NCI-H146 treated with DMSO at 0.1 percent for 48 hours (cell line): ENCODE measurements at regions not wholly inside any gene's neighbourhood (a gene's known extent, or its start where the extent isn't known, plus 50 kb on each side); places are given as distances from the start of the nearest gene placed in this dataset.
"Not testable (repeated sequence)": the region's sequence is repeated elsewhere in the genome, so short reads cannot be mapped to it uniquely, and the experiment has no call there.

Source experiments
- DNase-seq: peaks from one replicate; lab custom pipeline; 2025; ENCODE audit not compliant: unreplicated experiment; lab: John Stamatoyannopoulos, UW

GRCh38 chrX:11022588-11022987 is 88.5 kb upstream of the HCCS start:
- not testable (repeated sequence) for DNase-seq

GRCh38 chrX:11039926-11040325 is 71.2 kb upstream of the HCCS start:
- no peak for DNase-seq

- no peak for DNase-seq
Observed at GRCh38 chrX:11040405-11040804, 70.7 kb upstream of the HCCS start.

DNA sequence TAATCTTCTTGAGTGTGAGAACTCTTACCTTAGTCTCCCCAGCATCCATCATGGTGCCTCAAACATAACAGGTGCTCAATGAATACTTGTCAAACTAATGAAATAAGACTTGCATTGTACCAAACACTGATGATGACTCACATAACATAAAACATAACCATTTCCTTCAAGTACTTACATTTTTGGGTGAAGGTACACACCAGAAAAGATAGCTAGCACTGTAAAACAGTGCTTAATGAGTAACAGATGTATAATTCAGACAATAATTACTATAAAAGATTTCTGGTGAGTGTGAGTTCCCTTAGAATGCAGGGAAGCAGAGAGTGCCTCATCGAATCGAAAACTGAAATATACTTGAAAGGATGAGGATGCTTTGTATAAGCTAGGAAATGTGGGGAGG is 70.1 kb upstream of the HCCS start:
- DNase-seq, result no peak

DNA sequence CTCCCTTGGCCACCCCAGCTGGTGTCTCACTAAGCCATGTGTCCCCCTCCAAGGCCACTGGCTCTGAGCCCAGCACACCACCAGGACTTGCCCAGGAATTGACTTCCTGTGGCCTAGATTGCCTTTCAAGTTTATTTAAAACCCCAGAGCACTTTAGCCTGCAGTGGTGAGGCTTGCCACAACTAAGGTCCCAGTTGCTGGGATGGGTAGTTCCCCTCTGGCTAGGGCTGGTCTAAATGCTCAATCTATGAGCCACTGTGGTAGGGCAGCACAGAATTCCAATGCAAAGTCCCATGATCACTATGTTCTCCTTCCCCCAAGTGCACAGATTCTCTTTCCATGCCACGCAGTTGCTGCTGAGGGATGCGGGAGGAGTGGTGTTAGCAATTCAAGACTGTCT is 61.1 kb upstream of the HCCS start:
- no peak for DNase-seq

- no peak for DNase-seq
Observed at GRCh38 chrX:11053351-11053750, 57.8 kb upstream of the HCCS start.

GRCh38 chrX:11056322-11057176 is 54.6 kb upstream of the HCCS start:
- no peak for DNase-seq

DNA sequence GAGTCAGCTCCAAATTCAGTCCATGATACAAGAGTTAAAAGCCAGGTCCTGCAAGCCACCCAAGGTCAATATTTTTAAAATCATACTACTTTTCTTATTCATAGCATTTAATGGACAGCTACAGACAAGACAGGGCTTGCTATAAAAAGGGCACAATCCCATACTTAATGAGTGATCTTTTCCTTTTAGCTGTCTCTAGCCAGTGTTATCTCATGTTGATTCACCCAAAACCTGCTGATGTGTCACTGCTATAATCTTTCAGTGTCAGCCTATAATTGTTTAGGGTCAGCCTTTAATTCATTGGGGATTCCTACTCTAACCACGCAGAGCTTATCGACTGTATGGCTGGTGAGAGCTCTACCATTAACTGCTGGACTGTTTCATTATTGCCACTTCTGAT is 51.2 kb upstream of the HCCS start:
- peak; percentile 2 for DNase-seq
